Stomach (tissue), 4 donors: ENCODE measurements at regions not wholly inside any gene's neighbourhood (a gene's known extent, or its start where the extent isn't known, plus 50 kb on each side); places are given as distances from the start of the nearest gene placed in this dataset.

ENCODE experiments used
- CTCF ChIP-seq, 7 experiments: fragments of 450-650 bp in 4 of 7; fragments of 200-600 bp in 3 of 7; sonication (generic) in 3 of 7; IDR thresholded peaks; one replicate each; pipeline ENCODE4 v1.5.1; 2016 to 2019; ENCODE audit warnings: antibody characterized with exemption in 7 of 7, control low read depth in 2 of 7, mild to moderate bottlenecking in 1 of 7
- EP300 ChIP-seq: sonication (generic); formaldehyde crosslinking; IDR thresholded peaks from one replicate; pipeline ENCODE4 v1.6.1; 2017; ENCODE audit warnings: antibody characterized with exemption
- POLR2AphosphoS5 ChIP-seq, 3 donors: sonication (generic); formaldehyde crosslinking; IDR thresholded peaks; one replicate each; pipeline ENCODE4 v1.6.1; 2016; ENCODE audit warnings: antibody characterized with exemption in 3 of 3

- TF ChIP-seq CTCF (IDR thresholded peaks at IDR 0.05) (no peak), POLR2AphosphoS5 (IDR thresholded peaks at IDR 0.05) (no peak), EP300 (no peak)
Observed at GRCh38 chr16:51953286-51953985, 593.5 kb downstream of the TOX3 start.
